ENCODE measurements at regions not wholly inside any gene's neighbourhood (a gene's known extent, or its start where the extent isn't known, plus 50 kb on each side); places are given as distances from the start of the nearest gene placed in this dataset.
"Not testable (repeated sequence)": the region's sequence is repeated elsewhere in the genome, so short reads cannot be mapped to it uniquely, and the experiment has no call there.

GRCh38 chr4:170214101-170214500 lies 124.3 kb upstream of the AADAT start:
- no peaks in the 10 kb centered on the region for H4K20me1 ChIP-seq (ENCODE audit: insufficient read depth, low read length)
- no peaks in the 10 kb centered on the region for H3K9me2 ChIP-seq (ENCODE audit: low read depth, low read length)
- no peak overlapping the region for H2AFZ ChIP-seq (ENCODE audit: low read length)
- H3K27me3 ChIP-seq (ENCODE audit: insufficient read depth, low read length), result no peaks in the 10 kb centered on the region
- no peaks in the 10 kb centered on the region for H3K79me2 ChIP-seq (ENCODE audit: insufficient read depth, low read length)
- no peak overlapping the region for H3K4me3 ChIP-seq (ENCODE audit: low read depth, low read length, poor library complexity, severe bottlenecking)
- H3K9ac ChIP-seq (ENCODE audit: low read length), result no peak overlapping the region
- H3K9me3 ChIP-seq (ENCODE audit: low read length), result 0 out of 2 replicates have a peak, but pooled peaks cover 3% of the 10 kb centered on the region
- H3K4me2 ChIP-seq (ENCODE audit: low read length), result no peak overlapping the region
- no peak for TF ChIP-seq EZH2 (IDR thresholded peaks at IDR 0.05; ENCODE audit: borderline replicate concordance, low read length)
- no peak for TF ChIP-seq CTCF (IDR thresholded peaks at IDR 0.05; ENCODE audit: low read length)
- no peaks in the 10 kb centered on the region for H3K36me3 ChIP-seq (ENCODE audit: insufficient read depth, low read length)
- no peak overlapping the region for H3K27ac ChIP-seq (ENCODE audit: low read depth, low read length, poor library complexity, severe bottlenecking)
- no peaks in the 10 kb centered on the region for H3K4me1 ChIP-seq (ENCODE audit: insufficient read depth, low read length, severe bottlenecking)
- no peaks in the 10 kb centered on the region for H3F3A ChIP-seq (ENCODE audit: insufficient read depth, low read length)

DNA sequence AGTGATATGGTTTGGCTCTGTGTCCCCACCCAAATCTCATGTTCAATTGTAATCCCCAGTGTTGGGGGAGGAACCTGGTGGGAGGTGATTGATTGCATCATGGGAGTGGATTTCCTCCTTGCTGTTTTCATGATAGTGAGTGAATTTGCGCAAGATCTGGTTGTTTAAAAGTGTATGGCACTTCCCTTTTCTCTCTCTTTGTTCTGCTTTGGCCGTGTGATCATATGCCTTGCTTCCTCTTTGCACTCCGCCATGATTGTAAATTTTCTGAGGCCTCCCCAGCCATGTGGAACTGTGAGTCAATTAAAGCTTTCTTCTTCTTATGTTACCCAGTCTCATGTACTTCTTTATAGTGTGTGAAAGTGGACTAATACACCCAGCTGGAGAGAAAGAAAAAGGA lies 113.0 kb upstream of the AADAT start:
- H2AFZ ChIP-seq (ENCODE audit: low read length), result no peak overlapping the region
- H3K4me3 ChIP-seq (ENCODE audit: low read depth, low read length, poor library complexity, severe bottlenecking), result no peak overlapping the region
- H3K9me3 ChIP-seq (ENCODE audit: low read length), result no peaks in the 10 kb centered on the region
- H3K9ac ChIP-seq (ENCODE audit: low read length), result no peak overlapping the region
- no peaks in the 10 kb centered on the region for H3K79me2 ChIP-seq (ENCODE audit: insufficient read depth, low read length)
- H3K4me2 ChIP-seq (ENCODE audit: low read length), result no peak overlapping the region
- H3K27ac ChIP-seq (ENCODE audit: low read depth, low read length, poor library complexity, severe bottlenecking), result no peak overlapping the region
- H3K36me3 ChIP-seq (ENCODE audit: insufficient read depth, low read length), result no peaks in the 10 kb centered on the region
- TF ChIP-seq EZH2 (IDR thresholded peaks at IDR 0.05; ENCODE audit: borderline replicate concordance, low read length) (no peak), CTCF (IDR thresholded peaks at IDR 0.05; ENCODE audit: low read length) (no peak)
- H3K9me2 ChIP-seq (ENCODE audit: low read depth, low read length), result no peaks in the 10 kb centered on the region
- H4K20me1 ChIP-seq (ENCODE audit: insufficient read depth, low read length), result no peaks in the 10 kb centered on the region
- no peaks in the 10 kb centered on the region for H3F3A ChIP-seq (ENCODE audit: insufficient read depth, low read length)
- H3K27me3 ChIP-seq (ENCODE audit: insufficient read depth, low read length), result no peaks in the 10 kb centered on the region
- H3K4me1 ChIP-seq (ENCODE audit: insufficient read depth, low read length, severe bottlenecking), result peaks cover 3% of the 10 kb centered on the region

- H3K4me3 ChIP-seq (ENCODE audit: low read depth, low read length, poor library complexity, severe bottlenecking), result no peak overlapping the region
- H4K20me1 ChIP-seq (ENCODE audit: insufficient read depth, low read length), result no peaks in the 10 kb centered on the region
- no peaks in the 10 kb centered on the region for H3F3A ChIP-seq (ENCODE audit: insufficient read depth, low read length)
- no peak overlapping the region for H3K9ac ChIP-seq (ENCODE audit: low read length)
- no peak overlapping the region for H3K4me2 ChIP-seq (ENCODE audit: low read length)
- no peak overlapping the region for H3K27ac ChIP-seq (ENCODE audit: low read depth, low read length, poor library complexity, severe bottlenecking)
- H3K36me3 ChIP-seq (ENCODE audit: insufficient read depth, low read length), result no peaks in the 10 kb centered on the region
- no peaks in the 10 kb centered on the region for H3K9me3 ChIP-seq (ENCODE audit: low read length)
- H3K79me2 ChIP-seq (ENCODE audit: insufficient read depth, low read length), result no peaks in the 10 kb centered on the region
- no peaks in the 10 kb centered on the region for H3K9me2 ChIP-seq (ENCODE audit: low read depth, low read length)
- no peak overlapping the region for H2AFZ ChIP-seq (ENCODE audit: low read length)
- peaks cover 3% of the 10 kb centered on the region for H3K4me1 ChIP-seq (ENCODE audit: insufficient read depth, low read length, severe bottlenecking)
- H3K27me3 ChIP-seq (ENCODE audit: insufficient read depth, low read length), result no peaks in the 10 kb centered on the region
- no peak for TF ChIP-seq CTCF (IDR thresholded peaks at IDR 0.05; ENCODE audit: low read length)
- no peak for TF ChIP-seq EZH2 (IDR thresholded peaks at IDR 0.05; ENCODE audit: borderline replicate concordance, low read length)
Measured at GRCh38 chr4:170198747-170199146, 109.0 kb upstream of the AADAT start.

DNA sequence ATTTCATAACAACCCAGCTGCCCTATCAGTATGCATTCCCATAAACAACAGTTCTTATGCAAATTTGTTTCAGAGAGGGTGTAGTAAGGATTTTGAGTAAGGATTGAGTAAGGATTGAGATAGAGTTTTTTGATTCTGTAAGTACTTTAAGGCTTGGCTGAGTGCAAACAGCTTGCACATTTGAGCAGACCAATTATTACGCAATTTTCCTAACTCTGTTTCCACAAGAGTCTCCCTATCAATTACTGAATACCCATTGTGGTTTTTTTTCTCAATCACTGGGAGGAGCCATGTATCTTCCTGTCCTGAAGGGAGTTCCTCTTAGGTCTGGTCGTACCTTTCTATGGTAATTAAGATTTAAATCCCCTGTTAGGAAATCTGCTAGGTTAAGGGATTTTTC lies 105.0 kb upstream of the AADAT start:
- H3K4me3 ChIP-seq (ENCODE audit: low read depth, low read length, poor library complexity, severe bottlenecking); H3K27me3 ChIP-seq (ENCODE audit: insufficient read depth, low read length); H3F3A ChIP-seq (ENCODE audit: insufficient read depth, low read length); H3K4me1 ChIP-seq (ENCODE audit: insufficient read depth, low read length, severe bottlenecking); H3K9me2 ChIP-seq (ENCODE audit: low read depth, low read length); H4K20me1 ChIP-seq (ENCODE audit: insufficient read depth, low read length); H3K27ac ChIP-seq (ENCODE audit: low read depth, low read length, poor library complexity, severe bottlenecking); H2AFZ ChIP-seq (ENCODE audit: low read length); H3K9ac ChIP-seq (ENCODE audit: low read length); H3K79me2 ChIP-seq (ENCODE audit: insufficient read depth, low read length); H3K4me2 ChIP-seq (ENCODE audit: low read length); H3K9me3 ChIP-seq (ENCODE audit: low read length); H3K36me3 ChIP-seq (ENCODE audit: insufficient read depth, low read length): not testable (repeated sequence)

Data from OCI-LY1 (cell line).